Liver (tissue), 7 donors: ENCODE measurements at regions not wholly inside any gene's neighbourhood (a gene's known extent, or its start where the extent isn't known, plus 50 kb on each side); places are given as distances from the start of the nearest gene placed in this dataset.

Experiments used
- DNase-seq: peaks from one replicate; pipeline ENCODE4 v3.0.0-alpha.2; 2017; ENCODE audit warnings: low spot score
- H3K27ac ChIP-seq, 2 donors: one replicate each; pipeline ENCODE4 v1.7.0; 2013; ENCODE audit warnings: inconsistent platforms in 2 of 2, low read length in 2 of 2, control low read depth in 1 of 2, low read depth in 1 of 2, mild to moderate bottlenecking in 1 of 2
- H3K27me3 ChIP-seq, 4 donors: one replicate each; pipeline versions ENCODE4 v1.6.1 to v1.7.0; 2013; ENCODE audit warnings: low read length in 3 of 4, inconsistent platforms in 1 of 4, mild to moderate bottlenecking in 1 of 4, moderate library complexity in 1 of 4; ENCODE audit not compliant: control insufficient read depth in 4 of 4, insufficient read depth in 4 of 4
- H3K36me3 ChIP-seq, 4 donors: one replicate each; pipeline versions ENCODE4 v1.6.1 to v1.7.0; 2013; ENCODE audit warnings: low read length in 3 of 4, mild to moderate bottlenecking in 3 of 4, low read depth in 1 of 4, moderate library complexity in 1 of 4; ENCODE audit not compliant: control insufficient read depth in 4 of 4, insufficient read depth in 3 of 4
- H3K4me1 ChIP-seq, 4 donors: one replicate each; pipeline versions ENCODE4 v1.6.1 to v1.7.0; 2013; ENCODE audit warnings: low read length in 3 of 4, mild to moderate bottlenecking in 3 of 4, moderate library complexity in 1 of 4; ENCODE audit not compliant: control insufficient read depth in 4 of 4, insufficient read depth in 4 of 4
- H3K4me3 ChIP-seq, 3 donors: one replicate each; pipeline versions ENCODE4 v1.6.1 to v1.7.0; 2013; ENCODE audit warnings: low read length in 3 of 3, control low read depth in 1 of 3, low read depth in 1 of 3, mild to moderate bottlenecking in 1 of 3
- H3K9ac ChIP-seq, 2 donors: one replicate each; pipeline ENCODE4 v1.7.0; 2013; ENCODE audit warnings: low read length in 2 of 2, mild to moderate bottlenecking in 2 of 2, moderate library complexity in 2 of 2, control low read depth in 1 of 2, low read depth in 1 of 2
- H3K9me3 ChIP-seq, 4 donors: one replicate each; pipeline versions ENCODE4 v1.6.1 to v1.7.0; 2013; ENCODE audit warnings: low read length in 3 of 4; ENCODE audit not compliant: control insufficient read depth in 4 of 4
- FOXA1 ChIP-seq: IDR thresholded peaks from 2 replicates; pipeline ENCODE4 v1.6.1; 2016; ENCODE audit warnings: antibody characterized with exemption
- FOXA2 ChIP-seq: IDR thresholded peaks from 2 replicates; pipeline ENCODE4 v1.6.1; 2016; ENCODE audit warnings: antibody characterized with exemption
- GABPA ChIP-seq, 2 donors: IDR thresholded peaks in 1 of 2; conservative IDR thresholded peaks in 1 of 2; 2 replicates each; pipeline ENCODE4 v1.6.1; 2016; ENCODE audit warnings: antibody characterized with exemption in 2 of 2, mild to moderate bottlenecking in 1 of 2, moderate library complexity in 1 of 2
- HNF4G ChIP-seq: IDR thresholded peaks from 2 replicates; pipeline ENCODE4 v1.6.1; 2016; ENCODE audit warnings: antibody characterized with exemption
- JUND ChIP-seq, 2 donors: IDR thresholded peaks; 2 replicates each; pipeline ENCODE4 v1.6.1; 2016; ENCODE audit warnings: antibody characterized with exemption in 2 of 2
- MAX ChIP-seq: IDR thresholded peaks from 2 replicates; pipeline ENCODE4 v1.6.1; 2016; ENCODE audit warnings: antibody characterized with exemption
- RXRA ChIP-seq, 2 donors: IDR thresholded peaks; 2 replicates each; pipeline ENCODE4 v1.6.1; 2017 to 2018; ENCODE audit warnings: antibody characterized with exemption in 2 of 2, mild to moderate bottlenecking in 1 of 2
- SP1 ChIP-seq: IDR thresholded peaks from 2 replicates; pipeline ENCODE4 v1.6.1; 2018; ENCODE audit warnings: antibody characterized with exemption, mild to moderate bottlenecking
- TAF1 ChIP-seq: conservative IDR thresholded peaks from 2 replicates; pipeline ENCODE4 v1.6.1; 2016; ENCODE audit warnings: antibody characterized with exemption, mild to moderate bottlenecking
- YY1 ChIP-seq: IDR thresholded peaks from 2 replicates; pipeline ENCODE4 v1.6.1; 2016; ENCODE audit warnings: antibody characterized with exemption, mild to moderate bottlenecking
- WGBS: extraction: QIAGEN DNeasy Blood & Tissue Kit; methylation state at CpG from one replicate; pipeline ENCODE4 v1.1.7; 2013; 5-methylcytosine and 5-hydroxymethylcytosine counted together
- TF ChIP-seq, protein P1 (sequence below): IDR thresholded peaks from 2 replicates; pipeline ENCODE4 v1.6.1; 2016; ENCODE audit warnings: antibody characterized with exemption
- TF ChIP-seq, protein P2 (sequence below): IDR thresholded peaks from 2 replicates; pipeline ENCODE4 v1.6.1; 2016; ENCODE audit warnings: antibody characterized with exemption, mild to moderate bottlenecking
- donor health status: healthy.
- donor health status: healthy.
- donor health status: healthy.
- donor health status: healthy.

- no peak overlapping the region for H3K9ac ChIP-seq
- no peaks in the 10 kb centered on the region for H3K9me3 ChIP-seq
- peaks cover 3 to 23% (median 10%) of the 10 kb centered on the region in 4 donors for H3K4me1 ChIP-seq
- DNase-seq = no peak
- H3K27ac ChIP-seq = no peak overlapping the region
- no peak for TF ChIP-seq SP1
- TF ChIP-seq JUND (IDR thresholded peaks at IDR 0.05) = no peak
- TF ChIP-seq FOXA1 = no peak
- TF ChIP-seq MAX = no peak
- TF ChIP-seq, protein P1, sequence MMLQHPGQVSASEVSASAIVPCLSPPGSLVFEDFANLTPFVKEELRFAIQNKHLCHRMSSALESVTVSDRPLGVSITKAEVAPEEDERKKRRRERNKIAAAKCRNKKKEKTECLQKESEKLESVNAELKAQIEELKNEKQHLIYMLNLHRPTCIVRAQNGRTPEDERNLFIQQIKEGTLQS = no peak
- TF ChIP-seq TAF1 = no peak
- no peak for TF ChIP-seq GABPA (IDR thresholded peaks at IDR 0.05 in 1 of 2, conservative IDR thresholded peaks at IDR 0.05 in 1 of 2)
- H3K27me3 ChIP-seq = no peaks in the 10 kb centered on the region
- no peak overlapping the region for H3K4me3 ChIP-seq
- WGBS = 94% methylated on average over 2 of the region's 2 CpGs
- H3K36me3 ChIP-seq = no peaks in the 10 kb centered on the region
These were observed 430.7 kb downstream of the GADD45G start for GRCh38 chr9:90035471-90035870.

GRCh38 chr9:90037146-90037797, 432.5 kb downstream of the GADD45G start:
- H3K27me3 ChIP-seq = no peaks in the 10 kb centered on the region
- H3K36me3 ChIP-seq = no peaks in the 10 kb centered on the region
- H3K4me1 ChIP-seq = peaks cover 3 to 15% (median 7%) of the 10 kb centered on the region in 4 donors
- no peaks in the 10 kb centered on the region for H3K9me3 ChIP-seq
- TF ChIP-seq MAX = no peak
- no peak for TF ChIP-seq RXRA (IDR thresholded peaks at IDR 0.05)
- no peak for TF ChIP-seq SP1
- no peak for TF ChIP-seq YY1
- no peak for DNase-seq
- H3K4me3 ChIP-seq = no peak overlapping the region
- H3K9ac ChIP-seq = no peak overlapping the region
- H3K27ac ChIP-seq = no peak overlapping the region
- 96% methylated on average over 11 of the region's 11 CpGs for WGBS

- H3K4me3 ChIP-seq = no peak overlapping the region
- no peak for DNase-seq
- no peaks in the 10 kb centered on the region for H3K27me3 ChIP-seq
- H3K4me1 ChIP-seq = peaks cover 0 to 3% (median 0%) of the 10 kb centered on the region in 4 donors
- H3K9ac ChIP-seq = no peak overlapping the region
- no peak overlapping the region for H3K27ac ChIP-seq
- TF ChIP-seq, protein P2, sequence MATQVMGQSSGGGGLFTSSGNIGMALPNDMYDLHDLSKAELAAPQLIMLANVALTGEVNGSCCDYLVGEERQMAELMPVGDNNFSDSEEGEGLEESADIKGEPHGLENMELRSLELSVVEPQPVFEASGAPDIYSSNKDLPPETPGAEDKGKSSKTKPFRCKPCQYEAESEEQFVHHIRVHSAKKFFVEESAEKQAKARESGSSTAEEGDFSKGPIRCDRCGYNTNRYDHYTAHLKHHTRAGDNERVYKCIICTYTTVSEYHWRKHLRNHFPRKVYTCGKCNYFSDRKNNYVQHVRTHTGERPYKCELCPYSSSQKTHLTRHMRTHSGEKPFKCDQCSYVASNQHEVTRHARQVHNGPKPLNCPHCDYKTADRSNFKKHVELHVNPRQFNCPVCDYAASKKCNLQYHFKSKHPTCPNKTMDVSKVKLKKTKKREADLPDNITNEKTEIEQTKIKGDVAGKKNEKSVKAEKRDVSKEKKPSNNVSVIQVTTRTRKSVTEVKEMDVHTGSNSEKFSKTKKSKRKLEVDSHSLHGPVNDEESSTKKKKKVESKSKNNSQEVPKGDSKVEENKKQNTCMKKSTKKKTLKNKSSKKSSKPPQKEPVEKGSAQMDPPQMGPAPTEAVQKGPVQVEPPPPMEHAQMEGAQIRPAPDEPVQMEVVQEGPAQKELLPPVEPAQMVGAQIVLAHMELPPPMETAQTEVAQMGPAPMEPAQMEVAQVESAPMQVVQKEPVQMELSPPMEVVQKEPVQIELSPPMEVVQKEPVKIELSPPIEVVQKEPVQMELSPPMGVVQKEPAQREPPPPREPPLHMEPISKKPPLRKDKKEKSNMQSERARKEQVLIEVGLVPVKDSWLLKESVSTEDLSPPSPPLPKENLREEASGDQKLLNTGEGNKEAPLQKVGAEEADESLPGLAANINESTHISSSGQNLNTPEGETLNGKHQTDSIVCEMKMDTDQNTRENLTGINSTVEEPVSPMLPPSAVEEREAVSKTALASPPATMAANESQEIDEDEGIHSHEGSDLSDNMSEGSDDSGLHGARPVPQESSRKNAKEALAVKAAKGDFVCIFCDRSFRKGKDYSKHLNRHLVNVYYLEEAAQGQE = no peak
- TF ChIP-seq FOXA2 = no peak
- TF ChIP-seq FOXA1 = no peak
- TF ChIP-seq YY1 = no peak
- TF ChIP-seq RXRA (IDR thresholded peaks at IDR 0.05) = no peak
- no peak for TF ChIP-seq HNF4G
- TF ChIP-seq TAF1 = no peak
- no peaks in the 10 kb centered on the region for H3K9me3 ChIP-seq
- no peaks in the 10 kb centered on the region for H3K36me3 ChIP-seq
- WGBS = 95% methylated on average over 9 of the region's 9 CpGs
These were observed 434.0 kb downstream of the GADD45G start for GRCh38 chr9:90038763-90039162.
